ENCODE measurements at regions not wholly inside any gene's neighbourhood (a gene's known extent, or its start where the extent isn't known, plus 50 kb on each side); places are given as distances from the start of the nearest gene placed in this dataset.

GRCh38 chr1:104733866-104734265, 984.2 kb downstream of the AMY1C start:
- DNase-seq (ENCODE audit: insufficient read length, low spot score) (no peak), FAIRE-seq (no peak)
- no peak for TF ChIP-seq POLR2A (IDR thresholded peaks at IDR 0.05; ENCODE audit: low read depth, low read length)

- FAIRE-seq = no peak
- TF ChIP-seq POLR2A (IDR thresholded peaks at IDR 0.05; ENCODE audit: low read depth, low read length) = no peak
- DNase-seq (ENCODE audit: insufficient read length, low spot score) = no peak
Observed at GRCh38 chr1:104745875-104746274, 996.2 kb downstream of the AMY1C start.

GRCh38 chr1:104746994-104747393, 997.3 kb downstream of the AMY1C start:
- no peak for DNase-seq (ENCODE audit: insufficient read length, low spot score)
- FAIRE-seq = no peak
- no peak for TF ChIP-seq POLR2A (IDR thresholded peaks at IDR 0.05; ENCODE audit: low read depth, low read length)

- no peak for TF ChIP-seq POLR2A (IDR thresholded peaks at IDR 0.05; ENCODE audit: low read depth, low read length)
- FAIRE-seq = no peak
- DNase-seq (ENCODE audit: insufficient read length, low spot score) = no peak
Observed at GRCh38 chr1:104760017-104760416, 1010.3 kb downstream of the AMY1C start.

- DNase-seq (ENCODE audit: insufficient read length, low spot score) = no peak
- FAIRE-seq = no peak
- TF ChIP-seq POLR2A (IDR thresholded peaks at IDR 0.05; ENCODE audit: low read depth, low read length) = no peak
Observed at GRCh38 chr1:104761961-104762570, 1012.4 kb downstream of the AMY1C start.

GRCh38 chr1:104765085-104765484, 1015.4 kb downstream of the AMY1C start:
- no peak for TF ChIP-seq POLR2A (IDR thresholded peaks at IDR 0.05; ENCODE audit: low read depth, low read length)
- DNase-seq (ENCODE audit: insufficient read length, low spot score) (no peak), FAIRE-seq (no peak)

- no peak for TF ChIP-seq POLR2A (IDR thresholded peaks at IDR 0.05; ENCODE audit: low read depth, low read length)
- no peak for FAIRE-seq
- no peak for DNase-seq (ENCODE audit: insufficient read length, low spot score)
Observed at GRCh38 chr1:104768466-104768865, 1018.8 kb downstream of the AMY1C start.

GRCh38 chr1:104780470-104781078, 1030.9 kb downstream of the AMY1C start:
- DNase-seq (ENCODE audit: insufficient read length, low spot score) (peak; percentile 2), FAIRE-seq (peak; percentile 43)
- TF ChIP-seq POLR2A (IDR thresholded peaks at IDR 0.05; ENCODE audit: low read depth, low read length) = no peak

- TF ChIP-seq POLR2A (IDR thresholded peaks at IDR 0.05; ENCODE audit: low read depth, low read length) = no peak
- no peak for FAIRE-seq
- no peak for DNase-seq (ENCODE audit: insufficient read length, low spot score)
Observed at GRCh38 chr1:104785575-104786187, 1036.0 kb downstream of the AMY1C start.

GRCh38 chr1:104787866-104788510, 1038.3 kb downstream of the AMY1C start:
- TF ChIP-seq POLR2A (IDR thresholded peaks at IDR 0.05; ENCODE audit: low read depth, low read length) = no peak
- FAIRE-seq (no peak), DNase-seq (ENCODE audit: insufficient read length, low spot score) (no peak)

- TF ChIP-seq POLR2A (IDR thresholded peaks at IDR 0.05; ENCODE audit: low read depth, low read length) = no peak
- DNase-seq (ENCODE audit: insufficient read length, low spot score) = no peak
- FAIRE-seq = no peak
Observed at GRCh38 chr1:104791030-104791429, 1041.3 kb downstream of the AMY1C start.

GRCh38 chr1:104794035-104794434, 1044.3 kb downstream of the AMY1C start:
- DNase-seq (ENCODE audit: insufficient read length, low spot score) (no peak), FAIRE-seq (no peak)
- TF ChIP-seq POLR2A (IDR thresholded peaks at IDR 0.05; ENCODE audit: low read depth, low read length) = no peak

GRCh38 chr1:104795931-104796330, 1046.2 kb downstream of the AMY1C start:
- DNase-seq (ENCODE audit: insufficient read length, low spot score) (no peak), FAIRE-seq (peak; percentile 36)
- TF ChIP-seq POLR2A (IDR thresholded peaks at IDR 0.05; ENCODE audit: low read depth, low read length) = no peak

- FAIRE-seq (no peak), DNase-seq (ENCODE audit: insufficient read length, low spot score) (no peak)
- TF ChIP-seq POLR2A (IDR thresholded peaks at IDR 0.05; ENCODE audit: low read depth, low read length) = no peak
Observed at GRCh38 chr1:104797982-104798381, 1048.3 kb downstream of the AMY1C start.
